AG04450 (cell line): ENCODE measurements at regions not wholly inside any gene's neighbourhood (a gene's known extent, or its start where the extent isn't known, plus 50 kb on each side); places are given as distances from the start of the nearest gene placed in this dataset.
"Not testable (repeated sequence)": the region's sequence is repeated elsewhere in the genome, so short reads cannot be mapped to it uniquely, and the experiment has no call there.

ENCODE experiments used
- CTCF ChIA-PET: fragments of 300-600, 350-600 bp; formaldehyde crosslinking; extraction: SDS; loops from one replicate; lab custom pipeline; 2022; ENCODE audit warnings: antibody characterized with exemption, inconsistent platforms; lab: Charles Lee
- POLR2A ChIA-PET: fragments of 350-600 bp; formaldehyde crosslinking; extraction: SDS; loops from one replicate; lab custom pipeline; 2021; ENCODE audit warnings: antibody characterized with exemption, inconsistent platforms; lab: Yijun Ruan, JAX
- DNase-seq: peaks from one replicate; pipeline ENCODE4 v3.0.0-alpha.2; 2011; ENCODE audit warnings: low read depth, low spot score
- H3K27ac ChIP-seq: one replicate; pipeline ENCODE4 v1.5.1; 2012; ENCODE audit warnings: low read depth, low read length, control low read depth
- H3K27me3 ChIP-seq: one replicate; pipeline ENCODE4 v1.6.0; 2012; ENCODE audit warnings: low read length; ENCODE audit not compliant: control insufficient read depth, insufficient read depth
- H3K4me3 ChIP-seq: 2 replicates; pipeline ENCODE4 v1.5.1; 2011; ENCODE audit warnings: mild to moderate bottlenecking, low read depth, low read length, control low read depth
- H3K9me3 ChIP-seq: 2 replicates; pipeline ENCODE4 v1.5.1; 2012; ENCODE audit warnings: low read length; ENCODE audit not compliant: control insufficient read depth, insufficient read depth
- TF ChIP-seq, protein P1 (sequence below): IDR thresholded peaks from 2 replicates; pipeline ENCODE4 v1.5.1; 2011; ENCODE audit warnings: low read depth, low read length, control low read depth, inconsistent platforms

DNA sequence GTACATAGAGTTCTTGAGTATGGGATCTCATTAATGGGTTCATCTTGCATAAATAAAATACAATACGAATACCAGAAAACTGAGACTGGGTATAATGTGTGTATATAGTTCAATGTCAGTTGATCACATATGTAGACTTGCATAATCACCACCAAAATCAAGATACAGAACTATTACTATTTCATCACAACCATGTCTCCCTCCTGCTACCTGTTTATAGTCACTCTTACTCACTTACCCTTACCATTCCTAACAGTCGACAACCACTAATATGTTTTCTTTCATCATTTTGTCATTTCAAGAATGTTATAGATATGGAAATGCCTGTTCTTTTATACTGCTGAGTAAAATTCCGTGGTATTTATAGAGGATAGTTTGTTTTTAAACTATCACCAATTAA is 416.1 kb upstream of the CNTNAP2 start:
- no peak overlapping the region for H3K4me3 ChIP-seq
- no peak for DNase-seq
- TF ChIP-seq, protein P1, sequence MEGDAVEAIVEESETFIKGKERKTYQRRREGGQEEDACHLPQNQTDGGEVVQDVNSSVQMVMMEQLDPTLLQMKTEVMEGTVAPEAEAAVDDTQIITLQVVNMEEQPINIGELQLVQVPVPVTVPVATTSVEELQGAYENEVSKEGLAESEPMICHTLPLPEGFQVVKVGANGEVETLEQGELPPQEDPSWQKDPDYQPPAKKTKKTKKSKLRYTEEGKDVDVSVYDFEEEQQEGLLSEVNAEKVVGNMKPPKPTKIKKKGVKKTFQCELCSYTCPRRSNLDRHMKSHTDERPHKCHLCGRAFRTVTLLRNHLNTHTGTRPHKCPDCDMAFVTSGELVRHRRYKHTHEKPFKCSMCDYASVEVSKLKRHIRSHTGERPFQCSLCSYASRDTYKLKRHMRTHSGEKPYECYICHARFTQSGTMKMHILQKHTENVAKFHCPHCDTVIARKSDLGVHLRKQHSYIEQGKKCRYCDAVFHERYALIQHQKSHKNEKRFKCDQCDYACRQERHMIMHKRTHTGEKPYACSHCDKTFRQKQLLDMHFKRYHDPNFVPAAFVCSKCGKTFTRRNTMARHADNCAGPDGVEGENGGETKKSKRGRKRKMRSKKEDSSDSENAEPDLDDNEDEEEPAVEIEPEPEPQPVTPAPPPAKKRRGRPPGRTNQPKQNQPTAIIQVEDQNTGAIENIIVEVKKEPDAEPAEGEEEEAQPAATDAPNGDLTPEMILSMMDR: no peak
- CTCF ChIA-PET: no interaction called here
- H3K27me3 ChIP-seq: no peaks in the 10 kb centered on the region
- H3K27ac ChIP-seq: no peak overlapping the region
- peaks cover 15% of the 10 kb centered on the region for H3K9me3 ChIP-seq
- POLR2A ChIA-PET: no interaction called here

DNA sequence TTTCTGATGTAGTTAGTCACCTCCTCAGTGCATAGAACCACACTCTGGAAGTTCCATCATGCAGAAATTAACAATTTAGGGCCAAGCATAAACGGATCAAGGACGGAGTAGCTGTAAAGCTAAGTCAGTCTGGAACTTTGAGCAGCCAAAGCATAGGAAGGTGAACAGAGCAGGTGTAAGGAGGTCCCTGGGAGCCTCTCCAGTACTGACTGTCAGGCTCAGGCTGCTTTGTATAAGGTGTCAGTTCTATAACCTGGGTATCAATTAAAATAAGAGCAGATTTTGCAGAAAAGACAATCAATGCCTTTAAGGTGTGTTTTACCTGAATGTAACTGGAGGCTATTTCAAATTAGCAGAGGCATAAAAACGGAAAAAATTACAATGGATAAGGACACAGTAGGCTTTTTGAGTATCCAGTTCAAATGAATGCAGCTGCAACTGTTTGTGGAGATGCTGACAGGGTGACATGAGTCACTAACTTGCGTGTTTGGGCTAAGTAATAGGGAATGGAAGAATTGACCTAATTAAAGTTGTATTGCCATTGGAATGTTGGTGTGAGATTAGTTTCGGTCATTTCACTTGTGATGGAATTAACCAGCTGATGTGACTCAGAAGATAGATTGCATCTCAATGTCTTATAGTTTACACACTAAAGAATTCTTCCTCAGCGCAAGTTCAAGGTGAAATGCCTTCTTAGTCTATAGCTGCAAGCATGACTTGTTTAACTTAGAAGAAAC is 417.9 kb upstream of the CNTNAP2 start:
- no peak for DNase-seq
- CTCF ChIA-PET: no interaction called here
- Histone ChIP-seq H3K27me3 (no peaks in the 10 kb centered on the region), H3K4me3 (no peak overlapping the region), H3K9me3 (peaks cover 11% of the 10 kb centered on the region), H3K27ac (no peak overlapping the region)
- TF ChIP-seq, protein P1: no peak
- POLR2A ChIA-PET: no interaction called here

DNA sequence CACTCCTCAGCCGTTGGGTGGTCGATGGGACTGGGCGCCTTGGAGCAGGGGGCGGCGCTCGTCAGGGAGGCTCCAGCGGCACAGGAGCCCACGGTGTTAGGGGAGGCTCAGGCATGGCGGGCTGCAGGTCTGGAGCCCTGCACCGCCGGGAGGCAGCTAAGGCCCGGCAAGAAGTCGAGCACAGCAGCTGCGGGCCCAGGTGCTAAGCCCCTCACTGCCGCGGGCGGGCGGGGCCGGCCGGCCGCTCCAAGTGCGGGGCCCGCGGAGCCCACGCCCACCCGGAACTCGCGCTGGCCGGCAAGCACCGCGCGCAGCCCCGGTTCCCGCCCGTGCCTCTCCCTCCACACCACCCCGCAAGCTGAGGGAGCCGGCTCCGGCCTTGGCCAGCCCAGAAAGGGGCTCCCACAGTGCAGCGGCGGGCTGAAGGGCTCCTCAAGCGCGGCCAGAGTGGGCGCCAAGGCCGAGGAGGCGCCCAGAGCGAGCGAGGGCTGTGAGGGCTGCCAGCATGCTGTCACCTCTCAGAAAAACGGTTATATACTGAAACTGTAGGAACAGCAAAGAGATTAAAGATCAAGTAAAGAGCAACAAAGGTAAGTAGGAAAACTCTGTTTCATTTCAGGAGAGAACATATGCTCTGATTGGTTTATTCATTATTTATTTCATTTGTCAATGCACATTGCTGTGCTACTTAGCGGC is 419.0 kb upstream of the CNTNAP2 start:
- H3K9me3 ChIP-seq: peaks cover 12% of the 10 kb centered on the region
- H3K27me3 ChIP-seq, H3K27ac ChIP-seq, H3K4me3 ChIP-seq, POLR2A ChIA-PET, DNase-seq, CTCF ChIA-PET: not testable (repeated sequence)

DNA sequence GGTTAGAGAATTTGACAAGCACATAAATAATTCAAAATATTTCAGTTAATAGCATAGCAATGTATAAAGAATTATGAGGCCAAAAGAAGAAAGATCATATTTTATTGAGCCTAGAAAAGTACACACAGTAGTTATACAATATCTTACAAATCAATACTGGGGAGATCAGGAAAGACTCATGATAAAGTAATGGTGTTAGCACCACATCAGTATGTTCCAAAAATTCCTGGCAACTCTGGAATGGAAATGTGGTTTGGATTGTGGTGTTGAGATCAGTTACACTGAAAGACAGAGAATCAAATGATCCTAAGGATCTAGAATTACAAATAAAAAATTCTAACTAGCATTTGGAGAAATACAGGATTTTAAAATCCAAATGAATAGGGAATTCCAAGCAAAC is 420.5 kb upstream of the CNTNAP2 start:
- TF ChIP-seq, protein P1: no peak
- Histone ChIP-seq H3K9me3 (peaks cover 22% of the 10 kb centered on the region), H3K27ac (no peak overlapping the region), H3K27me3 (no peaks in the 10 kb centered on the region), H3K4me3 (no peak overlapping the region)
- no peak for DNase-seq
- ChIA-PET CTCF (no interaction called here), POLR2A (no interaction called here)

DNA sequence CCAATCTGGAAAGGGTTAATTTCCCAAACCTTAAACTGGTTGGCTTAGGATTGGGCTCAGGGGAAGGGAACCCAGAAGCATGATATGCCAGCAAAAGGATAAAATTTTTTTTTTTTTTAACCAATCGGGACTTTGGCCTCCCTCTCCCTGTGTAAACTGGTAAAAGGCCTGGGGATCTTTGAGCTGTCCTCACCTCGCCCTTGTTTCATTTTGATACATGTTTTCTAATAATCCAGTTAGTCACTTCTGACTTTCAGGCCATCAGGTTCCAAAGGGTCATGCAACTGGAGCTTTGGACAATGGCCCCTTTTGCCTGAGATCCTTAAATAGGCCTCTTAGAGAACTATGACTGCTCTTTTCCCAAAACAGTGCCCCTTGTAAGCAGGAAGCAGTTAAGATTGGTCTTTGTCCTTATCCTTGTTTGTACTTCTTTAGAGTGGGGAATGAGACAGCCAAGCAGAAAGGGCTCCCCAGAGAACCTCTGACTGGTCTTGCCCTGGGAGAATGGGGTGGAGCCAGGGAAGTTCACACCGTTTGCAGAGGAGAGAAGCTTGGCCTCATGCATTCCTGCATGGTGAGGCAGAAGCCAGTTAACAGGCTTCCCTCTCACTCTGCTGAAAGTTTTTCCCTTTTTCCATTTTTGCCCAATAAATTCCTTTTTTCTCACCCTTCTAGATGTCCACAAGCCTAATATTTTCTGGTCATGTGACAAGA is 424.2 kb upstream of the CNTNAP2 start:
- H3K4me3 ChIP-seq: no peak overlapping the region
- CTCF ChIA-PET: no interaction called here

More for the DNA sequence above, 424.2 kb upstream of the CNTNAP2 start:
- Histone ChIP-seq H3K27me3 (no peaks in the 10 kb centered on the region), H3K9me3 (peaks cover 18% of the 10 kb centered on the region), H3K27ac (no peak overlapping the region)
- no peak for DNase-seq
- POLR2A ChIA-PET: no interaction called here
- TF ChIP-seq, protein P1: no peak
